RWPE2 (cell line): ENCODE measurements at regions not wholly inside any gene's neighbourhood (a gene's known extent, or its start where the extent isn't known, plus 50 kb on each side); places are given as distances from the start of the nearest gene placed in this dataset.

Source experiments
- ATAC-seq: fragments of 200-7000 bp; cut with Tn5 transposase; 3 replicates; pipeline ENCODE4 v1.9.1; 2021; ENCODE audit warnings: low read depth
- DNase-seq: peaks from one replicate; pipeline ENCODE4 v3.0.0-alpha.2; 2020; ENCODE audit warnings: low spot score
- H3K27ac ChIP-seq: fragments of 450-650 bp; 2 replicates; pipeline ENCODE4 v1.5.1; 2017; ENCODE audit warnings: mild to moderate bottlenecking; ENCODE audit not compliant: poor library complexity, severe bottlenecking
- H3K27me3 ChIP-seq: fragments of 250-450 bp; sonication (Bioruptor Pico); 2 replicates; pipeline ENCODE4 v1.5.1; 2021; ENCODE audit warnings: mild to moderate bottlenecking, moderate library complexity; ENCODE audit not compliant: insufficient read depth, poor library complexity, severe bottlenecking
- H3K36me3 ChIP-seq: fragments of 250-450 bp; sonication (Bioruptor Pico); 2 replicates; pipeline ENCODE4 v1.5.1; 2020; ENCODE audit warnings: low read depth, mild to moderate bottlenecking, moderate library complexity
- H3K4me1 ChIP-seq: fragments of 250-450 bp; sonication (Bioruptor Pico); 2 replicates; pipeline ENCODE4 v1.5.1; 2021; ENCODE audit warnings: mild to moderate bottlenecking, moderate library complexity; ENCODE audit not compliant: insufficient read depth, poor library complexity, severe bottlenecking
- H3K4me3 ChIP-seq: fragments of 250-450 bp; sonication (Bioruptor Pico); 2 replicates; pipeline ENCODE4 v1.5.1; 2021; ENCODE audit warnings: mild to moderate bottlenecking, moderate library complexity; ENCODE audit not compliant: severe bottlenecking
- H3K9me3 ChIP-seq: fragments of 250-450 bp; sonication (Bioruptor Pico); 2 replicates; pipeline ENCODE4 v1.5.1; 2021; ENCODE audit warnings: mild to moderate bottlenecking, moderate library complexity; ENCODE audit not compliant: severe bottlenecking
- TF ChIP-seq, protein P1 (sequence below): fragments of 450-650 bp; IDR thresholded peaks from one replicate; pipeline ENCODE4 v1.5.1; 2017; ENCODE audit warnings: mild to moderate bottlenecking, moderate library complexity; ENCODE audit not compliant: poor library complexity, severe bottlenecking

DNA sequence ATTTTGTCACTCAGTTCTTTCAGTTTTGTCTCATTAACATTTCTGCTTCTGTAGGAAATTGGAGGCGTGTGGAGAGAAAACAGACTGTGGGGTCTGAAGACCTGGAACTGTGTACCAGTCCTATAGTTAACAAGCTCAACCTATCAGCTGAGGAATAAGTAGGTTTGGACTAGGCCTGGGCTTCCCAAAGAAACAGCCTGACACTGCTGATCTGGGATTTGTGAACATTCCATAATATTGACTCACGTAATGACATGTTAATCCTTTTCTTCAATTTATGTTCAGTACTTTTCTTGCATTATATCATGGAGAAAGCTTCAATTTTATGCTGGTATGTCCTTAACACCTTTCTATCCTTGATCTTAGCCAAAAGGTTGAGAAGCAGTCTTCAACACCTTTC is 181.6 kb upstream of the RORA start:
- peaks cover 16% of the 10 kb centered on the region for H3K27me3 ChIP-seq
- H3K4me3 ChIP-seq: no peak overlapping the region
- H3K36me3 ChIP-seq: no peaks in the 10 kb centered on the region
- no peaks in the 10 kb centered on the region for H3K4me1 ChIP-seq
- TF ChIP-seq, protein P1, sequence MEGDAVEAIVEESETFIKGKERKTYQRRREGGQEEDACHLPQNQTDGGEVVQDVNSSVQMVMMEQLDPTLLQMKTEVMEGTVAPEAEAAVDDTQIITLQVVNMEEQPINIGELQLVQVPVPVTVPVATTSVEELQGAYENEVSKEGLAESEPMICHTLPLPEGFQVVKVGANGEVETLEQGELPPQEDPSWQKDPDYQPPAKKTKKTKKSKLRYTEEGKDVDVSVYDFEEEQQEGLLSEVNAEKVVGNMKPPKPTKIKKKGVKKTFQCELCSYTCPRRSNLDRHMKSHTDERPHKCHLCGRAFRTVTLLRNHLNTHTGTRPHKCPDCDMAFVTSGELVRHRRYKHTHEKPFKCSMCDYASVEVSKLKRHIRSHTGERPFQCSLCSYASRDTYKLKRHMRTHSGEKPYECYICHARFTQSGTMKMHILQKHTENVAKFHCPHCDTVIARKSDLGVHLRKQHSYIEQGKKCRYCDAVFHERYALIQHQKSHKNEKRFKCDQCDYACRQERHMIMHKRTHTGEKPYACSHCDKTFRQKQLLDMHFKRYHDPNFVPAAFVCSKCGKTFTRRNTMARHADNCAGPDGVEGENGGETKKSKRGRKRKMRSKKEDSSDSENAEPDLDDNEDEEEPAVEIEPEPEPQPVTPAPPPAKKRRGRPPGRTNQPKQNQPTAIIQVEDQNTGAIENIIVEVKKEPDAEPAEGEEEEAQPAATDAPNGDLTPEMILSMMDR: no peak
- no peak overlapping the region for H3K27ac ChIP-seq
- ATAC-seq (no peak; the same call in 2 of the 3 replicates), DNase-seq (no peak)
- H3K9me3 ChIP-seq: no peaks in the 10 kb centered on the region

GRCh38 chr15:61404567-61404966 is 175.5 kb upstream of the RORA start:
- Histone ChIP-seq H3K9me3 (no peaks in the 10 kb centered on the region), H3K4me3 (no peak overlapping the region), H3K27ac (no peak overlapping the region), H3K27me3 (peaks cover 25% of the 10 kb centered on the region), H3K36me3 (no peaks in the 10 kb centered on the region), H3K4me1 (no peaks in the 10 kb centered on the region)
- DNase-seq (no peak), ATAC-seq (peak; percentile 87; the same call in 2 of the 3 replicates)
- TF ChIP-seq, protein P1: no peak

DNA sequence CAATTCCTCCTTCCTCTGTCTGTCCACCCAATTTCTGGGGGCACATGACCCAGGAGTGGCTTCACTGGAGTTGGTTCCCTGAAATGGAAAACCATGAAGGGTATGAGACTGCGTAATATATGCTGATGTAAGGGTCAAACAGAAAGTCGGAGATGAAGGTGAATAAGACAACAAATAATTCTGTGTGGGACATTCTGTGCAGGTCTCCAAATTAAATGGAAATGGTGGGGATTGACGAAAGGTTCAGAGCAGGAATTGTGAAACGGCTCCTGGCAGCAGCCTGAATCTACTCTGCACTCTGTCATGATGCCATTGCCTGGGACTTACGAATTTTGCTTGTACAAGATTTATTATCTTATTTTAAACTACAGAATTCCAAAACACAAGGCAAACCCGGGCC is 174.8 kb upstream of the RORA start:
- TF ChIP-seq, protein P1: no peak
- no peaks in the 10 kb centered on the region for H3K36me3 ChIP-seq
- no peak for ATAC-seq

DNA sequence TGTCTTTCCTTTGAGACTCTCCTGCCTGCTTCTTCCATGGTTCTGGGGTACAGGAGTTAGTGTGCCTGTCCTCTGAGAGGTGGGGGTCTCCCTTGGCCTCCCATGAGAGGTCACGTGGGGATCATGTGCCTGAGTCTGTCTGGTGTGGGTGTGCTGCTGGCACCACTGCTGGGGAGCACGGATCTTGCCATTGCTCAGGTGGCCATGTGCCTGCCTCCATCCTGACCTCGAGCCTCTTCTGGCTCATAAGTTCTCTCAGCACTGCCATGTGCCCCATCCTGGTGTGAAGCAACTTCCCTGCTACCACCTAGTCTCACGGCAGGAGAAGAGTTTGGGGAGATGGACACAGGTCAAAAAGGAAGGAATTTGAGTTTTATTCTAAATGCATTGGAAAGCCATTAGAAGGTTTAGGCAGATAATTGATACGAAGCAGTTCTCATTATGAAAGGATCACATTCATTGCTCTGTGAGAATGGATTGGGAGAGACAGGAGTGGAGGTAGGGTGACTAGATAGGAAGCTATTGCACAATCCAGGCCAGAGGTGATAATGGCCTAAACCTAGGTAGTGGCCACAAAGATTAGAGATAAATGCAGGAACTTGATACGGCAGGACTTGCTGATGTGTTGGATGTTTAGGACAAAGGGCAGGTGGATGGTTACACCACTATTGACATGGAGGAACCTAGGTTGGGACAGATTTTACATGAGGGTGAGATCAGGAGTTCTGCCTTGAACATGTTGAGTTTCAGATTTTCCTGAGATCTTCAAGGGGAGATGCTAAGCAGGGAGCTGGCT is 173.0 kb upstream of the RORA start:
- no peak overlapping the region for H3K27ac ChIP-seq
- H3K36me3 ChIP-seq: no peaks in the 10 kb centered on the region
- H3K4me1 ChIP-seq: no peaks in the 10 kb centered on the region
- peaks cover 16% of the 10 kb centered on the region for H3K27me3 ChIP-seq
- ATAC-seq (no peak), DNase-seq (no peak)
- TF ChIP-seq, protein P1: no peak
- H3K9me3 ChIP-seq: no peaks in the 10 kb centered on the region
- H3K4me3 ChIP-seq: no peak overlapping the region

More for the DNA sequence above, 174.8 kb upstream of the RORA start:
- Histone ChIP-seq H3K4me1 (no peaks in the 10 kb centered on the region), H3K9me3 (no peaks in the 10 kb centered on the region), H3K27me3 (peaks cover 25% of the 10 kb centered on the region), H3K4me3 (no peak overlapping the region), H3K27ac (no peak overlapping the region)
- DNase-seq: no peak

DNA sequence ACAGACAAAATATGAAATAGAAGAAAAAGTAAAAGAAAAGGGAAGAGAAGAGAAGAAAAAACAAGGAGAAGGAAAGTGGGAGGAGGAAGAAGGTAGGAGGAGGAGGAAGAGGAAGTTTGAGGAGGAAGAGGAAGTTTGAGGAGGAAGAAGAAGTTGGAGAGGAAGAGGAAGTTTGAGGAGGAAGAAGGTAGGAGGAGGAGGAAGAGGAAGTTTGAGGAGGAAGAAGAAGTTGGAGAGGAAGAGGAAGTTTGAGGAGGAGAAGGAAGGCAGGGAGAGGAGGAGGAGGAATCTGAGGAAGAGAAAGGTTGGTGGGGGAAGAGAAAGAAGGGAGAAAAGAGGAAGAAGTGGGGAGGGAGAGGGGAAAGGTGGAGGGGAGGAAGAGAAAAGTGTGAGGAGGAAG is 169.2 kb upstream of the RORA start:
- no peak overlapping the region for H3K4me3 ChIP-seq
- H3K27me3 ChIP-seq: peaks cover 22% of the 10 kb centered on the region
- no peak overlapping the region for H3K27ac ChIP-seq
- no peaks in the 10 kb centered on the region for H3K9me3 ChIP-seq
- ATAC-seq: no peak
- TF ChIP-seq, protein P1: no peak
- H3K36me3 ChIP-seq: no peaks in the 10 kb centered on the region
- H3K4me1 ChIP-seq: no peaks in the 10 kb centered on the region
- DNase-seq: no peak
